ENCODE measurements at regions not wholly inside any gene's neighbourhood (a gene's known extent, or its start where the extent isn't known, plus 50 kb on each side); places are given as distances from the start of the nearest gene placed in this dataset.
"Not testable (repeated sequence)": the region's sequence is repeated elsewhere in the genome, so short reads cannot be mapped to it uniquely, and the experiment has no call there.

DNA sequence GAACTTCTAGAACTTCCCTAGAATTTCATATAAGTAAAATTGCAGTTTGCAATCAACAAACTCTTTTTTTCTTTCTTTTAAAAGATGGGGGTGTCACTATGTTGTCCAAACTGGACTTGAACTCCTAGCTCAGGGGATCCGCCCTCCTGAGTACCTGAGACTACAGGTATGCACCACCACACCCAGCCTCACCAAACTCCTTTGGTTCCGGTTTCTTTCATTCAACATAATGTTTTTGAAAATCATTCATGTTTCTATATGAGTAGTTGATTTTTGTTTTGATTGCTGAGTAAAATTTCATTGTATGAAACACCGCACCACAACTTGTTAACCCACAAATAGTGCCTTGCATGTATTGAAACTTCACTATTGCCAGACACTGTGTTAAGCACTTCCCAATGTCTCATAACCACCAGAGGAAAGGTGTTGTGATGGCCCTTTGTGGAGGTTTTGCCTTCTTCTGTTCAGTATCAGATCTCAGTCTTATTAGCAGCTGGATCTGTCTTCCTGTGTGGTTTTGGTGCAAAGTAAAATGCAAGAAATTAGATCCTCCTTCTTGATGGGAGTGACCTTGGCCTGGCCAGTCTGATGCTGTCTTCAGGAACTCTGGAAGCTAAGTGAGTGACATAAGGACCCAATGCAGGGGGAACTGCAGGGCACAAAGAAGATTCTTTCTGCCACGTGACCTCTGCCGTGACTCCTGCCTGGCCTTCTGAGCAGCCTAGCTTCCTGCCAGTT is 78.8 kb upstream of the UBE2E1 start:
- H3K27me3 Mint-ChIP-seq (ENCODE audit: low read depth) = no peaks in the 10 kb centered on the region
- peak overlapping the region in 1 of 2 donors; percentile 34 for H3K4me3 Mint-ChIP-seq
- DNase-seq = peak; percentile 19 to 36
- ATAC-seq (replicated peaks in 1 of 2) = peak; percentile 95
- peaks cover 16% of the 10 kb centered on the region for H3K4me1 Mint-ChIP-seq (ENCODE audit: low read depth)
- H3K9me3 Mint-ChIP-seq = no peaks in the 10 kb centered on the region
- H3K27ac Mint-ChIP-seq = no peak overlapping the region
- no peaks in the 10 kb centered on the region for H3K36me3 Mint-ChIP-seq (ENCODE audit: insufficient read depth in 2 of 2)

DNA sequence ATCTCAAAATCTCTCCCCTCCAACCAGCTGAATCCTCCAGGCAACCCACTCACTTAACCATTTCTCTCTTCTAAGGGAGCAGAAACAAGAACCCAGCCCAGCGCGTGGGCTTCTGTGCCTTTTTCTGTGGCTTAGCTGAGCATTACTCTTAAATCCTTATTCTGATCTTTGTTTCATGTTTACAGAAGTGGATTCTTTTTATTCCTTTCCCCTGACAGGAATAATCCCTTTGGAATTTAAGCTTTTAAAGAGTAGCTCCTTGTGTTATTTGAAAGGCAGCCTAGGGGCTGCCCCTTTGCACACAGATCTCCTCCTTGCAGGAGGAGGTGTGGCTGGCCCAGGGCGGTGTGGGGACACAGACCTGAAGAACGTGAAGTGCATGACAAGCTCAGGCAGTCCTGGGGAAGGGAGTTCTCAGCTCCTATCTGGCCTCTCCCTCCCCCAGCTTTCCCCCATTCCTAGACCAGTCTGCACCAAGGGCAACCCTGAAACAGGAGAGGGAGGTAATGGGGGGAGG is 77.1 kb upstream of the UBE2E1 start:
- Mint-ChIP-seq H3K4me3 (no peak overlapping the region), H3K27ac (no peak overlapping the region), H3K9me3 (no peaks in the 10 kb centered on the region), H3K27me3 (ENCODE audit: low read depth) (peaks cover 15% of the 10 kb centered on the region), H3K4me1 (ENCODE audit: low read depth) (peaks cover 16% of the 10 kb centered on the region), H3K36me3 (ENCODE audit: insufficient read depth in 2 of 2) (no peaks in the 10 kb centered on the region)
- no peak for DNase-seq
- ATAC-seq (replicated peaks in 1 of 2) = no peak

DNA sequence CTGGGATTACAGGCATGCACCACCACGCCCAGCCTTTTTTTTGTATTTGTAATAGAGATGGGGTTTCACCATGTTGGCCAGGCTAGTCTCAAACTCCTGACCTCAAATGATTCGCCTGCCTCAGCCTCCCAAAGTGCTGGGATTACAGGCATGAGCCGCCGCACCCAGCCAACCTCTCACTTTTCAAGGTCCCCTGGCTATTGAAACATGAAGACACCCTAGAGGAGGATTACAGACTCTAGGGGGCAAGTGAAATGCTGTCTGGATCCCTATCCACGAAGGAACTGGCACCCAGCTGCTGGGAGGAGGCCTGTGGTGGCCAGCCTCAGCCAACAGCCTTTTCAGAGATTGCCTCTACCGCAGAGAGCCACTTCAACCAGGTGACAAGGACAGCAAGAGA is 76.4 kb upstream of the UBE2E1 start:
- peaks cover 16% of the 10 kb centered on the region for H3K4me1 Mint-ChIP-seq (ENCODE audit: low read depth)
- not testable (repeated sequence) for ATAC-seq (replicated peaks in 1 of 2); H3K36me3 Mint-ChIP-seq (ENCODE audit: insufficient read depth in 2 of 2); H3K9me3 Mint-ChIP-seq; H3K27ac Mint-ChIP-seq; DNase-seq; H3K4me3 Mint-ChIP-seq
- H3K27me3 Mint-ChIP-seq (ENCODE audit: low read depth) = peaks cover 15% of the 10 kb centered on the region

DNA sequence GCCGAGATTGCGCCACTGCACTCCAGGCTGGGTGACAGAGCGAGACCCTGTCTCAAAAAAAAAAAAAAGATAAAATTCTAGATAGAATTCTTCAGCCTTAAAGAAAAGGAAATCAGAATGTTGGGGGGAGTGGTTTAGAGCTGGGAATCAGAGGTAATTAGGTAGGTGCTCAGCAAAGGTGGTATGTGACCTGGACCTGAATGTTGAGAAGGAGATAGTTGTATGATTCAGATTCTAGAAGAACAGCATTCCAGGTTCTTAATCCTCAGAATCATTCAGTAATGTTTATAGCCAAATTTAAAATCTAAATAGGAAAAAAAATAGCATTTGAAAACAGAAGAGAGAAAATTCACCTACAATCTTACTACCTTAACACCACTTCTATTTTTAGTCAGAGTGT is 71.3 kb upstream of the UBE2E1 start:
- ATAC-seq (replicated peaks in 1 of 2) (no peak), DNase-seq (no peak)
- H3K36me3 Mint-ChIP-seq (ENCODE audit: insufficient read depth in 2 of 2) = no peaks in the 10 kb centered on the region
- peaks cover 5% of the 10 kb centered on the region for H3K4me1 Mint-ChIP-seq (ENCODE audit: low read depth)
- H3K9me3 Mint-ChIP-seq = no peaks in the 10 kb centered on the region
- H3K4me3 Mint-ChIP-seq = no peak overlapping the region
- peaks cover 22% of the 10 kb centered on the region for H3K27me3 Mint-ChIP-seq (ENCODE audit: low read depth)
- H3K27ac Mint-ChIP-seq = no peak overlapping the region

DNA sequence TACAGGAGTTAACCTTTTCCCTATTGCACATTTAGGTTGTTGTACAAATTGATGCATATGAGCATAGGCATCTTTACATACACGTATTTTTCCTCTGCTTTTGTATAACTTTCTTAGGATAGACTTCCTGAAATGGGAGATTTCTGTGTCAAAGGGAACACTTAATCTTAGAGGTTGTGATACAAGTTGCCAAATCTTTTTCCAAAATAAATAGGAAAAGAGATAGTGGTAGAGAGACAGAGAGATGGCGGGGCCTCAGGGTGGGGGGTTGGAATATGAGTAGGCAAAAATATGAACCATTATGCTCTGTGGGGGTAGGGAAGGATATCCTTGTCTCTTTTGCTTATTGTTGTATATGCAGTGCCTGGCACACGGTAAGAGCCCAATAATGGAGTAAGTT is 70.7 kb upstream of the UBE2E1 start:
- Mint-ChIP-seq H3K9me3 (no peaks in the 10 kb centered on the region), H3K4me1 (ENCODE audit: low read depth) (peaks cover 10% of the 10 kb centered on the region), H3K36me3 (ENCODE audit: insufficient read depth in 2 of 2) (no peaks in the 10 kb centered on the region), H3K27ac (no peak overlapping the region), H3K4me3 (no peak overlapping the region), H3K27me3 (ENCODE audit: low read depth) (peaks cover 26% of the 10 kb centered on the region)
- DNase-seq (no peak), ATAC-seq (replicated peaks in 1 of 2) (no peak)

DNA sequence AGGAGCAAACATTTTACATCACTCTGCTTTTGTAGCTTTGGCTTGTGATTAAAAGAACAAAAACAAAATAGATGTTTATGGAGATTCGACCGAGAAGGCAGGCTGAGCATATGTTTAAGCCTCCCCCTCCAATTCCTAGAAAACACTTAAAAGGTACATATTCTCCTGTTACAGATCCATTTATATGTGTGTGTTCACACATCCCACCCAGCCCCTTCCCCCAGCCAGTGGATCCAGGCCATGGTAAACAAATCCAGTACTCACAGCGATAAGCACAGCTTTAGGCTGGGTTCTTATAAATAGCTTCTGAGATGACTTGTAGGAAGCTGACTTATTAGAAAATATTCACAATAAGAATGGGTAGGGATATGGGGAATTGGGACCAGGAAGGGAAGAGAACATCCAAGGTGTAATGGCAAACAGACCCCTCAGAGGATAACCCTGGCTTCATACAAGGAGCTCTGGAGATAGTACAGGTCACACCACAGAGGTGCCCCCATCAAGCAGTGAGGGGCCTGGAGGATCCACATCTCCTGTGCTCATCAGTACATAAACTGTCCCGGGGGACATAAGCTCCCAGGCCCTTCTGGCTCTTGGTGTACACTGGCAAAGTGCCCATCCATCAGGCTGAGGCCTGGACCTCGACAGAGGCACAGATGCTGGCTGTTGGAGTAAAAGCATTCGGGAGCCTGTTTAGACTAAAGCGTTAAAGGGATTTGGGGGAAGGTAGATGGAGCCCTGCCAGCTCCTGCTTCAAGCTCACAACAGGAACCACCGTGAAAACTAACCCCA is 70.0 kb upstream of the UBE2E1 start:
- ATAC-seq (replicated peaks in 1 of 2) (no peak), DNase-seq (no peak)
- peaks cover 15% of the 10 kb centered on the region for H3K4me1 Mint-ChIP-seq (ENCODE audit: low read depth)
- H3K9me3 Mint-ChIP-seq = no peaks in the 10 kb centered on the region
- peaks cover 26% of the 10 kb centered on the region for H3K27me3 Mint-ChIP-seq (ENCODE audit: low read depth)
- no peak overlapping the region for H3K4me3 Mint-ChIP-seq
- no peaks in the 10 kb centered on the region for H3K36me3 Mint-ChIP-seq (ENCODE audit: insufficient read depth in 2 of 2)
- H3K27ac Mint-ChIP-seq = no peak overlapping the region

DNA sequence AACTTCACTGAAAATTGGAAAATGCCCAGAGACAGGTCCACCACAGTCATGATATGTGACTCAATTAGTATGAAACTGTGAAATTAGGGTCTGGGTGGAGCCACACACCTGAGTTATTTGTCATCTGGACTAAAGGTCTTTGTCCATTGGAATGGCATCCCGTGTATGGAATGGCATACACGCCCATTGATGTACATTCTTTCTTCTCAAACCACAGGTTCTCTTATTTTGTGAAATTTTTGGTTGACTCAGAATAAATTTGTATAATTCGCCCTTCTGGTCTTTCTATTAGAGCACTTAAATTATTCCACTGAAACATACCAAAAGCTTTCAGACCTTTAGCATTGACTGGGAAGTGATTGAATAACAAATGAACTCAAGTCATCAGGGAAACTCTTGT is 66.8 kb upstream of the UBE2E1 start:
- ATAC-seq (replicated peaks in 1 of 2) = no peak
- DNase-seq = no peak

DNA sequence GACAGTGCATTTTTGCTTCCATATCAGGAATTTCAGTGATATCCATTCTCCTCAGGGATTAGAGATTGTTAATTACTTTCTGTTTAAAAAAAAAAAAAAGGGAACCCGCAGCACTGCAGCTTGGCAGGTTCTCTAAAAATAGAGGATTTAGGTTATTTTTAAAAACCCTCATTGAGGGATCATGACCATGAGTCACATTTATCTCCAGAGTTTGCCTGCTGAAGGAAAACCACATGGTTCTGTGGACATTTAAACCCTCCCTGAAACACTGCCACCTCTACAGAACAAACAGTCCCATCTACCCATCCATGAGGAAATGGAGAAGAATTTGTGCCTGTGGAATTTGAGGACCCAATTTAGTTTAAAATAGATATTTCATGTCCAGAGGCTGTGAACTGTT is 66.2 kb upstream of the UBE2E1 start:
- no peak overlapping the region for H3K27ac Mint-ChIP-seq
- H3K4me1 Mint-ChIP-seq (ENCODE audit: low read depth) = peaks cover 21% of the 10 kb centered on the region
- H3K27me3 Mint-ChIP-seq (ENCODE audit: low read depth) = peaks cover 29% of the 10 kb centered on the region
- no peaks in the 10 kb centered on the region for H3K36me3 Mint-ChIP-seq (ENCODE audit: insufficient read depth in 2 of 2)
- ATAC-seq (replicated peaks in 1 of 2) (no peak), DNase-seq (no peak)
- H3K4me3 Mint-ChIP-seq = no peak overlapping the region
- no peaks in the 10 kb centered on the region for H3K9me3 Mint-ChIP-seq

More for the DNA sequence above, 66.8 kb upstream of the UBE2E1 start:
- H3K9me3 Mint-ChIP-seq = no peaks in the 10 kb centered on the region
- peaks cover 29% of the 10 kb centered on the region for H3K27me3 Mint-ChIP-seq (ENCODE audit: low read depth)
- peaks cover 21% of the 10 kb centered on the region for H3K4me1 Mint-ChIP-seq (ENCODE audit: low read depth)
- H3K4me3 Mint-ChIP-seq = no peak overlapping the region
- H3K36me3 Mint-ChIP-seq (ENCODE audit: insufficient read depth in 2 of 2) = no peaks in the 10 kb centered on the region
- no peak overlapping the region for H3K27ac Mint-ChIP-seq

DNA sequence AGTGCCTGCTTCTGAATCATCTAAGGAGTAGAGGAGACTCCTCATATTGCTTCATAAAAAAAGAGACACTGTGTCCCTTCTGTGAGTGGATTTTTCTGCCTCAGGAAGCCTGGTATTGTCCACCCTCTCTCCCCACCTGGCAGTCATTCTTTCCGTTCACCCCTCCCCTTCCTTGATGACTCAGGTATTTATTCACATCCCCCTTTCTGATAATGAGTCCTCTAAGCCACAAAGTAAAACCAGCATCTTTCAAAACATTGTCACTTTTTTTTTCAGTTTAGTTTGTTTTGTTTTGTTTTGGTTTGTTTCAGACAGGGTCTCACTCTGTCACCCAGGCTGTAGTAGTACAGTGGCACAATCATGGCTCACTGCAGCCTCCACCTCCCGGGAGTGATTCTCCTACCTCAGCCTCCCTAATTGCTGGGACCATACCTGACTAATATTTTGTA is 65.2 kb upstream of the UBE2E1 start:
- Mint-ChIP-seq H3K27ac (peak overlapping the region; percentile 26), H3K27me3 (ENCODE audit: low read depth) (peaks cover 29% of the 10 kb centered on the region), H3K4me3 (no peak overlapping the region), H3K36me3 (ENCODE audit: insufficient read depth in 2 of 2) (no peaks in the 10 kb centered on the region), H3K4me1 (ENCODE audit: low read depth) (peaks cover 21% of the 10 kb centered on the region), H3K9me3 (no peaks in the 10 kb centered on the region)
- peak; percentile 64 to 72 for DNase-seq
- ATAC-seq (replicated peaks in 1 of 2) = peak; percentile 95 to 96

DNA sequence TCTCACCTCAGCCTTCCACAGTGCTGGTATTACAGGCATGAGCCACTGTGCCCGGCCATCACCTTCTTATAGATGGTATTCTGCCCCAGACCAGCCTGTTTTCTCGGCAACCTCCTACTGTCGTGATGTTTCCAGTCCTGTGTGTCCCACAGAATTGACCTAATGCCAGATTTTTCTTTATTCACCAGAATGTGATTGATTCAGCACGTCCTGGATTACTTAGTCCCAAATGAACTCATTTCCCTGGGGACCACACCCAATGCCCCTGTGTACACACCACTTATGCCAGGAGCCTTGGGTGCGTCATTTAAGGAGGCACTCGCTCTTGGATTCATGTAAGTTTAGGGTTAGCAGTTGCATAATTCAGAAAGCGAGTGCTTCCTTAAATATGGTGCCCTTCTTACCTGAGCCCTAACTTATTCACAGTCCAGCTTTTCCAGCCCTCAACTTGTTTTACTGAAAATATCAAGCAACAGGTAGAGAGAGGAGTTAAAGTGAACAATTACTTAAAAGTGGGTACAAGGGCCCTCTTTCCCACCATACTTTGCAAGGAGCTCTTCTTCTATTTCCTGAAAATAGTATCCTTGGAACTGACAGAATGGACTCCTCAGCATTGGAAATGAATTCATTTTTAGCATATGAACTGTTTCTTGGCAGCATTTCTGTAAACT is 64.6 kb upstream of the UBE2E1 start:
- DNase-seq = no peak
- H3K4me3 Mint-ChIP-seq = no peak overlapping the region
- no peaks in the 10 kb centered on the region for H3K36me3 Mint-ChIP-seq (ENCODE audit: insufficient read depth in 2 of 2)
- peaks cover 21% of the 10 kb centered on the region for H3K4me1 Mint-ChIP-seq (ENCODE audit: low read depth)
- peaks cover 29% of the 10 kb centered on the region for H3K27me3 Mint-ChIP-seq (ENCODE audit: low read depth)
- no peaks in the 10 kb centered on the region for H3K9me3 Mint-ChIP-seq
- ATAC-seq (replicated peaks in 1 of 2) = peak in 1 of 2 donors; percentile 12
- H3K27ac Mint-ChIP-seq = no peak overlapping the region

DNA sequence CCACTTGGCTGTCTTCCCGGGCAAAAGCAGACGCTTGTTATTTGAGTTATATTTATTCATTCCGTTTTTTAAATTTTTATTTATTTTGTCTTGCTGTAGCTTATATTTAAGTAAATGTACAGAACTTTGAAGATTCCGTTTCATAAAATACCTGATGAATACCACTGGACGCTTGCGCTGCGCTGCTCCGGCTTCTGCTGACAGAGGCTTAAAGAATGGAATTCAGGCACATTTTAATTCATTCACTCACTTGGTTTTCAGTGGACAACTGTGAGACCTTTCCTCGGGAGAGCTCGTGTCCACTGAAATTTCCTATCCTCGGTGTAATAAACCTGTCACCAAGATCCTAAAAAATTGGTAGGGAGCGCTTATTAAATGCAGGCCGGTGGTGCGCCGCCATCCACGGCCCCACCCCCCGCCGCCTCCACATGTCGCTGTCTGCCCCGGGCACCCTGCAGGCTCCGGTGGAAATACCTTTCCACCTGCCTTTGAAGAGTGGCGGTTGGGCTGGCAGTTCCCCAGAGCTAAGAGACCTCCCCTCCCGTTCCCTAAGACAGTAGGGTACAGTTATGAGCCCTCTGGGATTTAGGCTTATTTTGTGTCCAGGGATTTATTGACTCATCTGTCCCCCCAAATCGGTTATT is 62.5 kb upstream of the UBE2E1 start:
- no peaks in the 10 kb centered on the region for H3K36me3 Mint-ChIP-seq (ENCODE audit: insufficient read depth in 2 of 2)
- H3K4me3 Mint-ChIP-seq = no peak overlapping the region
- H3K27ac Mint-ChIP-seq = no peak overlapping the region
- H3K27me3 Mint-ChIP-seq (ENCODE audit: low read depth) = peaks cover 29% of the 10 kb centered on the region
- H3K9me3 Mint-ChIP-seq = no peaks in the 10 kb centered on the region
- peaks cover 25% of the 10 kb centered on the region for H3K4me1 Mint-ChIP-seq (ENCODE audit: low read depth)
- DNase-seq = no peak
- no peak for ATAC-seq (replicated peaks in 1 of 2)

DNA sequence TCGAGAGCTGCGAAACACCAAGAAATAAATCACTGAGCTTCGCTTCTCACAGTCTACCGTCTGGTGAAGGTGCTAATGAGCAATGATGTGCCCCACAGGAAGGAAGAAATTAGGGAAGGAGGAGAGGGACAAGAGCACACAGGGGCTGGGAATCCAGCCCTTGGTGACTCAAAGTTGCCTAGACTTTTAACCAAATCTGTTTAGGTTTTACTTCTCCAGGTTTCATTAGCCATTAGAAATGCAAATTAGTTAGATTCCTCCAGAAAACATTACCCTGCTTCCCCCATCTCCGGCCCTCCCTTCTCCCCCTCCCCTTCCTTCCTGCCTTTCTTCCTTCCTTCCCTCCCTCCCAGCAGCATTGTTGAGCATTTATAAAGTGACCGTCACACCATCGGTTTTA is 59.3 kb upstream of the UBE2E1 start:
- Mint-ChIP-seq H3K9me3 (no peaks in the 10 kb centered on the region), H3K27ac (no peak overlapping the region), H3K36me3 (ENCODE audit: insufficient read depth in 2 of 2) (no peaks in the 10 kb centered on the region), H3K4me3 (no peak overlapping the region), H3K27me3 (ENCODE audit: low read depth) (peaks cover 20% of the 10 kb centered on the region), H3K4me1 (ENCODE audit: low read depth) (peaks cover 5% of the 10 kb centered on the region)
- ATAC-seq (replicated peaks in 1 of 2) = no peak
- no peak for DNase-seq

DNA sequence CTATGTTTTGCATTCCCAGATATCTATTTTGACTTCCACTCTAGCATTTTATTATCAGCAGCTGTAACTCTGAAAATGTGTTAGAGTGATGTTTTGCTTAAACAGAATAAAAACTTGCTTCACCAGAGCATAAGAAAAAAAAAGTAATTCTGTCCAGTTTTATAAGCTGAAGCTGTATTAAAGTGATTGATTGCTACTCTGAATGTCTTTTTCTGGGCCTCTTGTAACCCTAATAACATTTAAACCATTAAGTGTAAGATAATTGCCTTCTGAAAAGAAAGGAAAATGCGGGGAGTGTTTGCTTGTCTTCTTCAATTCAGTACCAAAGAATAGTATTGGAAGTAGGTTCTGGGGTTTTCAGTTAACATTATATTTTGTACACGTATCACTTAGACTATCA is 57.9 kb upstream of the UBE2E1 start:
- Mint-ChIP-seq H3K36me3 (ENCODE audit: insufficient read depth in 2 of 2) (no peaks in the 10 kb centered on the region), H3K27me3 (ENCODE audit: low read depth) (peaks cover 7% of the 10 kb centered on the region), H3K9me3 (no peaks in the 10 kb centered on the region), H3K4me1 (ENCODE audit: low read depth) (peaks cover 5% of the 10 kb centered on the region), H3K4me3 (no peak overlapping the region), H3K27ac (no peak overlapping the region)
- ATAC-seq (replicated peaks in 1 of 2) (no peak), DNase-seq (no peak)

Measured in activated T-cell treated with anti-CD3 and anti-CD28 coated beads, Interleukin-2, amount 50 U/mL, for 72 hours (primary cell).